ENCODE measurements at regions not wholly inside any gene's neighbourhood (a gene's known extent, or its start where the extent isn't known, plus 50 kb on each side); places are given as distances from the start of the nearest gene placed in this dataset.

GRCh38 chr1:194940336-194941030, 1667.8 kb downstream of the KCNT2 start:
- TF ChIP-seq POLR2A (IDR thresholded peaks at IDR 0.05) (no peak), CTCF (IDR thresholded peaks at IDR 0.05) (no peak)

Measured in thyroid gland (tissue), 4 donors.